ENCODE measurements at regions not wholly inside any gene's neighbourhood (a gene's known extent, or its start where the extent isn't known, plus 50 kb on each side); places are given as distances from the start of the nearest gene placed in this dataset.

DNA sequence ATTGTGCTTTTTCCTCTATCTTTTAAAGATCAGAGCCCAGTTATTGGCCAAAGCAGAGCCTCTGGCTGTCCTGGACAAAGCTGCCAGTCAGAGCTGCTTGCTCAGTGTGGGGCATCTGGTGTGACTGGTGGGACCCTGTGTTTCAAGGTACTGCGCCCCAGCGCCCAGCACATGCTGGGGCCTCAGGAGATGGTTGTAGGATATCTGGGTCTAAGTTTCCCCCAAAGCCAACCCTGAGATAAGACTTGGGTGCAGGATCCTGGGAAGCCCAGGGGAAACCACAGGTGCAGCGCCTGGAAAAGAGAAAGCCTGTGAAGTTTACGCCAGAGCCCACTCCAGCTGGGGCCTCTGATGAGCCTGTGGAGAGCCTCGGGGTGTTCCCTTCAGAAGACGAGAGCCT, 117.7 kb downstream of the RPIA start:
- H3K27ac ChIP-seq (ENCODE audit: low read depth, low read length) = no peak overlapping the region
- Mint-ChIP-seq H3K36me3 (ENCODE audit: low read depth) (no peaks in the 10 kb centered on the region), H3K4me3 (no peak overlapping the region), H3K27ac (no peak overlapping the region), H3K9me3 (peaks cover 67% of the 10 kb centered on the region), H3K4me1 (no peaks in the 10 kb centered on the region), H3K27me3 (ENCODE audit: insufficient read depth) (no peaks in the 10 kb centered on the region)
- TF ChIP-seq, protein P1, sequence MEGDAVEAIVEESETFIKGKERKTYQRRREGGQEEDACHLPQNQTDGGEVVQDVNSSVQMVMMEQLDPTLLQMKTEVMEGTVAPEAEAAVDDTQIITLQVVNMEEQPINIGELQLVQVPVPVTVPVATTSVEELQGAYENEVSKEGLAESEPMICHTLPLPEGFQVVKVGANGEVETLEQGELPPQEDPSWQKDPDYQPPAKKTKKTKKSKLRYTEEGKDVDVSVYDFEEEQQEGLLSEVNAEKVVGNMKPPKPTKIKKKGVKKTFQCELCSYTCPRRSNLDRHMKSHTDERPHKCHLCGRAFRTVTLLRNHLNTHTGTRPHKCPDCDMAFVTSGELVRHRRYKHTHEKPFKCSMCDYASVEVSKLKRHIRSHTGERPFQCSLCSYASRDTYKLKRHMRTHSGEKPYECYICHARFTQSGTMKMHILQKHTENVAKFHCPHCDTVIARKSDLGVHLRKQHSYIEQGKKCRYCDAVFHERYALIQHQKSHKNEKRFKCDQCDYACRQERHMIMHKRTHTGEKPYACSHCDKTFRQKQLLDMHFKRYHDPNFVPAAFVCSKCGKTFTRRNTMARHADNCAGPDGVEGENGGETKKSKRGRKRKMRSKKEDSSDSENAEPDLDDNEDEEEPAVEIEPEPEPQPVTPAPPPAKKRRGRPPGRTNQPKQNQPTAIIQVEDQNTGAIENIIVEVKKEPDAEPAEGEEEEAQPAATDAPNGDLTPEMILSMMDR (conservative IDR thresholded peaks at IDR 0.05) = no peak
- no peak overlapping the region for H3K4me3 ChIP-seq (ENCODE audit: low read length)
- no peaks in the 10 kb centered on the region for H3K27me3 ChIP-seq (ENCODE audit: control insufficient read depth, insufficient read depth, low read length, poor library complexity, severe bottlenecking)
- no peaks in the 10 kb centered on the region for H3K36me3 ChIP-seq (ENCODE audit: control insufficient read depth, insufficient read depth, low read length)
- no peak overlapping the region for H3K9ac ChIP-seq (ENCODE audit: extremely low read depth, low read length, poor library complexity, severe bottlenecking)
- DNase-seq = no peak
- H3K9me3 ChIP-seq (ENCODE audit: control insufficient read depth, low read length) = no peaks in the 10 kb centered on the region
- WGBS, 2 experiments (ENCODE audit: insufficient coverage in 1 of 2, insufficient read length in 1 of 2) = 84 to 93% methylated on average over 5 to 6 of the region's 6 CpGs
- H3K4me1 ChIP-seq (ENCODE audit: control insufficient read depth, insufficient read depth, low read length) = no peaks in the 10 kb centered on the region

DNA sequence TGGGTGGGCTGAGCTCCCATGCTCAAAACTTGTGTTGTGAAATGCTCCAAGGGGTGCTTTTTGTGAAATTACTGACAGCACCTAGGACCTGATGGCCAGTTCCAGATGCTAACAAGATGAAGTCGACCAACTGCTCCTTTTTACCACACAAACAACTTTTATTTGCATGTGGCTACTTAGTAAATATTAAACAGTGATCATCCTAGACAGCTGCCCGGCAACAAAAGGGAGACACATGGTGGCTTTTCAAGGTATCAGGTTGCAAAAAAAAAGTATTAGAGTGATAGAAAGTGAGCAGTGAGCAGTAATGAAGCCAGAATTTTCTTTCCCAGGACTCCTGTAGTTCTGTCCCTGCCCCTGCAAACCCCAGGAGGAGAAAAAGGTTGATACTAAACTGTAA, 118.5 kb downstream of the RPIA start:
- Mint-ChIP-seq H3K36me3 (ENCODE audit: low read depth) (no peaks in the 10 kb centered on the region), H3K27me3 (ENCODE audit: insufficient read depth) (no peaks in the 10 kb centered on the region), H3K9me3 (peaks cover 75% of the 10 kb centered on the region), H3K4me1 (no peaks in the 10 kb centered on the region), H3K27ac (no peak overlapping the region), H3K4me3 (no peak overlapping the region)
- H3K9ac ChIP-seq (ENCODE audit: extremely low read depth, low read length, poor library complexity, severe bottlenecking) = no peak overlapping the region
- no peak overlapping the region for H3K4me3 ChIP-seq (ENCODE audit: low read length)
- no peaks in the 10 kb centered on the region for H3K36me3 ChIP-seq (ENCODE audit: control insufficient read depth, insufficient read depth, low read length)
- H3K27ac ChIP-seq (ENCODE audit: low read depth, low read length) = no peak overlapping the region
- WGBS, 2 experiments (ENCODE audit: insufficient coverage in 1 of 2, insufficient read length in 1 of 2) = 68% methylated on average over 2 of the region's 2 CpGs; no CpG with 5 or more reads in 1 of the 2 experiments
- TF ChIP-seq, protein P1 (conservative IDR thresholded peaks at IDR 0.05) = no peak
- H3K27me3 ChIP-seq (ENCODE audit: control insufficient read depth, insufficient read depth, low read length, poor library complexity, severe bottlenecking) = no peaks in the 10 kb centered on the region
- no peaks in the 10 kb centered on the region for H3K4me1 ChIP-seq (ENCODE audit: control insufficient read depth, insufficient read depth, low read length)
- peaks cover under 1% of the 10 kb centered on the region for H3K9me3 ChIP-seq (ENCODE audit: control insufficient read depth, low read length)
- DNase-seq = no peak

GRCh38 chr2:88810488-88810887, 119.0 kb downstream of the RPIA start:
- Mint-ChIP-seq H3K27ac (no peak overlapping the region), H3K9me3 (peaks cover 80% of the 10 kb centered on the region), H3K4me1 (no peaks in the 10 kb centered on the region), H3K27me3 (ENCODE audit: insufficient read depth) (no peaks in the 10 kb centered on the region), H3K36me3 (ENCODE audit: low read depth) (no peaks in the 10 kb centered on the region), H3K4me3 (no peak overlapping the region)
- H3K36me3 ChIP-seq (ENCODE audit: control insufficient read depth, insufficient read depth, low read length) = no peaks in the 10 kb centered on the region
- 88 to 93% methylated on average over 5 to 8 of the region's 8 CpGs for WGBS, 2 experiments (ENCODE audit: insufficient coverage in 1 of 2, insufficient read length in 1 of 2)
- no peaks in the 10 kb centered on the region for H3K27me3 ChIP-seq (ENCODE audit: control insufficient read depth, insufficient read depth, low read length, poor library complexity, severe bottlenecking)
- no peak overlapping the region for H3K27ac ChIP-seq (ENCODE audit: low read depth, low read length)
- no peak overlapping the region for H3K4me3 ChIP-seq (ENCODE audit: low read length)
- no peaks in the 10 kb centered on the region for H3K4me1 ChIP-seq (ENCODE audit: control insufficient read depth, insufficient read depth, low read length)
- DNase-seq = no peak
- H3K9me3 ChIP-seq (ENCODE audit: control insufficient read depth, low read length) = peaks cover 5% of the 10 kb centered on the region
- H3K9ac ChIP-seq (ENCODE audit: extremely low read depth, low read length, poor library complexity, severe bottlenecking) = no peak overlapping the region
- TF ChIP-seq, protein P1 (conservative IDR thresholded peaks at IDR 0.05) = no peak
